ENCODE measurements at regions not wholly inside any gene's neighbourhood (a gene's known extent, or its start where the extent isn't known, plus 50 kb on each side); places are given as distances from the start of the nearest gene placed in this dataset.
"Not testable (repeated sequence)": the region's sequence is repeated elsewhere in the genome, so short reads cannot be mapped to it uniquely, and the experiment has no call there.

GRCh38 chr14:97994020-97994531, 1196.9 kb downstream of the VRK1 start:
- no peaks in the 10 kb centered on the region for H3K9me3 Mint-ChIP-seq
- intact Hi-C loops (cut with micrococcal nuclease): loop anchor here (1.0 to 5.0 kb wide), 8 partner anchors 14 to 238 kb away; no protein-coding TSS in a partner anchor
- no peaks in the 10 kb centered on the region for H3K27me3 Mint-ChIP-seq (ENCODE audit: low read depth)
- peaks cover 2% of the 10 kb centered on the region for H3K36me3 Mint-ChIP-seq (ENCODE audit: low read depth)
- peaks cover 82% of the 10 kb centered on the region for H3K4me1 Mint-ChIP-seq (ENCODE audit: low read depth)
- peak overlapping the region; percentile 70 for H3K4me3 Mint-ChIP-seq
- H3K27ac Mint-ChIP-seq: peak overlapping the region; percentile 100
- CTCF ChIA-PET: interaction anchor here (0.6 to 2.5 kb wide), 5 partner anchors 12 to 145 kb away, joined by 3 to 16 read pairs (median 4); no protein-coding TSS in a partner anchor
- peak; percentile 71 for DNase-seq

DNA sequence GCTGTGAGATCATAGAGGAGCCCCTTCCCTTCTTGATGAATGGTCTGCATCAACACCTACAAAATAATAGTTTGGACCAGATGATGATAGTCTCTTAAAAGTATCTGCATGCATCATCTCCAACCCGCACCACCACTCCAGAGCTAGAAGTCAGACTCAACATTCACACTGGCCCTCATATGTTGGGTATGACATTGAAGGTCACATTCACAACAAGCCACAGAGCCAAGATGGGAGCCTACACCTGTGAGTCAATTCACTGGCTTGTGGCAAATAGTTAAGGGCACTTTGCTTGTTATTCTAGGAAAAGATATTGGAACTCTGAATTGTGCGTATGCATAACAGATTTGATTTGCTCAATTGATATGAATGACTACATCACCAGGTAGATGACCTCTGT, 1197.9 kb downstream of the VRK1 start:
- peak; percentile 55 for DNase-seq
- CTCF ChIA-PET: interaction anchor here (1.1 to 1.5 kb wide), 3 partner anchors 120 to 144 kb away, joined by 3 to 5 read pairs (median 4); no protein-coding TSS in a partner anchor
- Mint-ChIP-seq H3K27ac (peak overlapping the region; percentile 100), H3K4me1 (ENCODE audit: low read depth) (peaks cover 88% of the 10 kb centered on the region), H3K36me3 (ENCODE audit: low read depth) (peaks cover 2% of the 10 kb centered on the region), H3K4me3 (peak overlapping the region; percentile 70), H3K27me3 (ENCODE audit: low read depth) (no peaks in the 10 kb centered on the region), H3K9me3 (no peaks in the 10 kb centered on the region)
- intact Hi-C loops (cut with micrococcal nuclease): loop anchor here (2.0 kb wide), 1 partner anchor 174 kb away; no protein-coding TSS in a partner anchor

- intact Hi-C loops (cut with micrococcal nuclease): loop anchor here (2.0 kb wide), 1 partner anchor 173 kb away; no protein-coding TSS in a partner anchor
- H3K4me3 Mint-ChIP-seq: no peak overlapping the region
Observed at GRCh38 chr14:97995531-97995930, 1198.3 kb downstream of the VRK1 start.

DNA sequence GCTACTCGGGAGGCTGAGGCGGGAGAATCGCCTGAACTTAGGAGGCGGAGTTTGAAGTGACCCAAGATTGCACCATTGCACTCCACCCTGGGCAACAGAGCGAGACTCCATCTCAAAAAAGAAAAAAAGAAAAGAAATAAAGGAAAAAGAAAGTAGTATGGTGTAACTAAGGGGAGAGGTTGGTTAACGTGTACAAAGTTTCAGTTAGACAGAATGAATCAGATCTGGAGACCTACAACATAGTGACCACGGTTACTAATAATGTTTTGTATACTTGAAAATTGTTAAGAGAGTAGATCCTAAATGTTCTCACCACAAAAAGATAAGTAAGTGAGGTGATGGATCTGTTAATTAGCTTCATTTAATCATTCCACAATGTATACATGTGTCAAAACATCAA, 1208.8 kb downstream of the VRK1 start:
- Mint-ChIP-seq H3K9me3 (peaks cover 4% of the 10 kb centered on the region), H3K27me3 (ENCODE audit: low read depth) (no peaks in the 10 kb centered on the region), H3K36me3 (ENCODE audit: low read depth) (peaks cover 5% of the 10 kb centered on the region), H3K4me3 (no peak overlapping the region), H3K27ac (peak overlapping the region; percentile 79), H3K4me1 (ENCODE audit: low read depth) (peaks cover 43% of the 10 kb centered on the region)
- no peak for DNase-seq
- CTCF ChIA-PET: interaction anchor here (0.7 to 1.4 kb wide), 4 partner anchors 9 to 1242 kb away, joined by 3 to 4 read pairs (median 4); no protein-coding TSS in a partner anchor
- intact Hi-C loops (cut with micrococcal nuclease): no loop called here

More at GRCh38 chr14:97995531-97995930, 1198.3 kb downstream of the VRK1 start:
- Mint-ChIP-seq H3K4me1 (ENCODE audit: low read depth) (peaks cover 87% of the 10 kb centered on the region), H3K36me3 (ENCODE audit: low read depth) (peaks cover under 1% of the 10 kb centered on the region), H3K9me3 (no peaks in the 10 kb centered on the region), H3K27me3 (ENCODE audit: low read depth) (no peaks in the 10 kb centered on the region), H3K27ac (peak overlapping the region; percentile 100)
- CTCF ChIA-PET: interaction anchor here (0.8 to 1.5 kb wide), 4 partner anchors 18 to 144 kb away, joined by 3 to 5 read pairs (median 4); no protein-coding TSS in a partner anchor
- peak; percentile 50 for DNase-seq

GRCh38 chr14:98008381-98009113, 1211.4 kb downstream of the VRK1 start:
- no peaks in the 10 kb centered on the region for H3K9me3 Mint-ChIP-seq
- H3K4me1 Mint-ChIP-seq (ENCODE audit: low read depth): peaks cover 62% of the 10 kb centered on the region
- H3K4me3 Mint-ChIP-seq: no peak overlapping the region
- DNase-seq: peak; percentile 65
- H3K27ac Mint-ChIP-seq: peak overlapping the region; percentile 96
- intact Hi-C loops (cut with micrococcal nuclease): loop anchor here (1.0 to 2.0 kb wide), 4 partner anchors 10 to 91 kb away; no protein-coding TSS in a partner anchor
- no peaks in the 10 kb centered on the region for H3K27me3 Mint-ChIP-seq (ENCODE audit: low read depth)
- CTCF ChIA-PET: interaction anchor here (0.8 to 1.2 kb wide), 2 partner anchors 30 kb away, joined by 3 to 4 read pairs; no protein-coding TSS in a partner anchor
- H3K36me3 Mint-ChIP-seq (ENCODE audit: low read depth): peaks cover 1% of the 10 kb centered on the region

DNA sequence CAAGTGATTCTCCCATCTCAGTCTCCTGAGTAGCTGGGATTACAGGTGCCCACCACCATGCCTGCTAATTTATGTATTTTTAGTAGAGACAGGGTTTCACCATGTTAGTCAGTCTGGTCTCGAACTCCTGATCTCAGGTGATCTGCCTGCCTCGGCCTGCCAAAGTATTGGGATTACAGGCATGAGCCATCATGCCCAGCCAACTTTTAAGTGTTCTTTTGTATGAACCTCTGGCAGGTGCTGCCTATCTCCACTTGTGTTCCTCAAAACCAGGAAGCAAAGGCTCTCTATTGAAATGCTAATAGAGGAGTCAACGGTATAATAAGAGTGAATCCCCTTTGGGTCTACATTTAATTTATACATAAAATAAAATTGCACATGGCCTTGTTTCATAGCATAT, 1212.0 kb downstream of the VRK1 start:
- H3K27ac Mint-ChIP-seq: peak overlapping the region; percentile 96
- not testable (repeated sequence) for H3K9me3 Mint-ChIP-seq; H3K36me3 Mint-ChIP-seq (ENCODE audit: low read depth); H3K27me3 Mint-ChIP-seq (ENCODE audit: low read depth); H3K4me3 Mint-ChIP-seq
- CTCF ChIA-PET: interaction anchor here (0.8 kb wide), 1 partner anchor 31 kb away, joined by 3 read pairs; no protein-coding TSS in a partner anchor
- peaks cover 67% of the 10 kb centered on the region for H3K4me1 Mint-ChIP-seq (ENCODE audit: low read depth)
- DNase-seq: peak; percentile 16
- intact Hi-C loops (cut with micrococcal nuclease): loop anchor here (2.0 kb wide), 1 partner anchor 30 kb away; no protein-coding TSS in a partner anchor

GRCh38 chr14:98010784-98011183, 1213.6 kb downstream of the VRK1 start:
- CTCF ChIA-PET: no interaction called here
- DNase-seq: peak; percentile 25
- Mint-ChIP-seq H3K9me3 (no peaks in the 10 kb centered on the region), H3K27ac (peak overlapping the region; percentile 81), H3K4me1 (ENCODE audit: low read depth) (peaks cover 81% of the 10 kb centered on the region), H3K27me3 (ENCODE audit: low read depth) (no peaks in the 10 kb centered on the region), H3K4me3 (no peak overlapping the region), H3K36me3 (ENCODE audit: low read depth) (no peaks in the 10 kb centered on the region)
- intact Hi-C loops (cut with micrococcal nuclease): no loop called here

GRCh38 chr14:98014851-98015615, 1217.9 kb downstream of the VRK1 start:
- intact Hi-C loops (cut with micrococcal nuclease): no loop called here
- H3K27ac Mint-ChIP-seq: no peak overlapping the region
- DNase-seq: no peak
- H3K27me3 Mint-ChIP-seq (ENCODE audit: low read depth): no peaks in the 10 kb centered on the region
- H3K4me3 Mint-ChIP-seq: no peak overlapping the region
- CTCF ChIA-PET: interaction anchor here (3.7 kb wide), 1 partner anchor 37 kb away, joined by 13 read pairs; no protein-coding TSS in a partner anchor
- no peaks in the 10 kb centered on the region for H3K36me3 Mint-ChIP-seq (ENCODE audit: low read depth)
- H3K4me1 Mint-ChIP-seq (ENCODE audit: low read depth): peaks cover 87% of the 10 kb centered on the region
- H3K9me3 Mint-ChIP-seq: no peaks in the 10 kb centered on the region

- no peaks in the 10 kb centered on the region for H3K27me3 Mint-ChIP-seq (ENCODE audit: low read depth)
- no peaks in the 10 kb centered on the region for H3K9me3 Mint-ChIP-seq
- H3K36me3 Mint-ChIP-seq (ENCODE audit: low read depth): no peaks in the 10 kb centered on the region
- DNase-seq: no peak
- no peak overlapping the region for H3K27ac Mint-ChIP-seq
- CTCF ChIA-PET: interaction anchor here (3.7 kb wide), 1 partner anchor 38 kb away, joined by 13 read pairs; no protein-coding TSS in a partner anchor
- no peak overlapping the region for H3K4me3 Mint-ChIP-seq
- intact Hi-C loops (cut with micrococcal nuclease): no loop called here
- H3K4me1 Mint-ChIP-seq (ENCODE audit: low read depth): peaks cover 87% of the 10 kb centered on the region
Observed at GRCh38 chr14:98015921-98016320, 1218.7 kb downstream of the VRK1 start.

DNA sequence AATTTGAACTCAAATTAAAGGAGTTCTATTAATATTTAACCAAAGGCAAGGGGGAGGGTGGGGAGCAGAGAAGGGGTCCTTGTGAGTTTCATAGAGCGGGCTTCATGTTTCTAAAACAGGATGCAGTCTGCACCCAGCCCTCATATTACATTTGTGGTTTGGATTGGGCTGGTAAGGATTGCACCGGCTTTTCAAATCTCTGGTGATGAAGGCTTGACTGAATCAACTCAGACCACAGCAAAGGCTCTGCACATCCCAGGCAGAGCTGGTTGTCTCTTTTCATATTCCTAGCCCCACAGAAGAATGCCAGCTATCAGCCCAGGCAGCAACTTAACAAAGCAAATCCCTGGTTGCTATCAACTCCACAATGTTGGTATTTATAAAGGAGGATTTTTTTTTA, 1221.4 kb downstream of the VRK1 start:
- no peak overlapping the region for H3K4me3 Mint-ChIP-seq
- H3K27ac Mint-ChIP-seq: peak overlapping the region; percentile 2
- no peaks in the 10 kb centered on the region for H3K9me3 Mint-ChIP-seq
- CTCF ChIA-PET: no interaction called here
- intact Hi-C loops (cut with micrococcal nuclease): loop anchor here (1.0 to 2.0 kb wide), 4 partner anchors 10 to 80 kb away; no protein-coding TSS in a partner anchor
- H3K27me3 Mint-ChIP-seq (ENCODE audit: low read depth): no peaks in the 10 kb centered on the region
- no peaks in the 10 kb centered on the region for H3K36me3 Mint-ChIP-seq (ENCODE audit: low read depth)
- peaks cover 87% of the 10 kb centered on the region for H3K4me1 Mint-ChIP-seq (ENCODE audit: low read depth)
- DNase-seq: peak; percentile 75

- intact Hi-C loops (cut with micrococcal nuclease): no loop called here
- Mint-ChIP-seq H3K36me3 (ENCODE audit: low read depth) (no peaks in the 10 kb centered on the region), H3K4me1 (ENCODE audit: low read depth) (peaks cover 54% of the 10 kb centered on the region), H3K4me3 (no peak overlapping the region), H3K9me3 (no peaks in the 10 kb centered on the region), H3K27me3 (ENCODE audit: low read depth) (no peaks in the 10 kb centered on the region), H3K27ac (no peak overlapping the region)
- CTCF ChIA-PET: interaction anchor here (0.5 to 1.2 kb wide), 3 partner anchors 44 to 803 kb away, joined by 3 to 5 read pairs (median 3); no protein-coding TSS in a partner anchor
- no peak for DNase-seq
Observed at GRCh38 chr14:98022541-98023520, 1225.6 kb downstream of the VRK1 start.

All from activated naive CD4-positive, alpha-beta T cell treated with anti-CD3 and anti-CD28 coated beads for 36 hours (primary cell).